ENCODE measurements at regions not wholly inside any gene's neighbourhood (a gene's known extent, or its start where the extent isn't known, plus 50 kb on each side); places are given as distances from the start of the nearest gene placed in this dataset.
A peak's percentile ranks its signal among the peaks of the same experiment; 100 is the strongest.

GRCh38 chr1:234670967-234671626, 61.1 kb upstream of the IRF2BP2 start (continued):
- TF ChIP-seq, protein P1, sequence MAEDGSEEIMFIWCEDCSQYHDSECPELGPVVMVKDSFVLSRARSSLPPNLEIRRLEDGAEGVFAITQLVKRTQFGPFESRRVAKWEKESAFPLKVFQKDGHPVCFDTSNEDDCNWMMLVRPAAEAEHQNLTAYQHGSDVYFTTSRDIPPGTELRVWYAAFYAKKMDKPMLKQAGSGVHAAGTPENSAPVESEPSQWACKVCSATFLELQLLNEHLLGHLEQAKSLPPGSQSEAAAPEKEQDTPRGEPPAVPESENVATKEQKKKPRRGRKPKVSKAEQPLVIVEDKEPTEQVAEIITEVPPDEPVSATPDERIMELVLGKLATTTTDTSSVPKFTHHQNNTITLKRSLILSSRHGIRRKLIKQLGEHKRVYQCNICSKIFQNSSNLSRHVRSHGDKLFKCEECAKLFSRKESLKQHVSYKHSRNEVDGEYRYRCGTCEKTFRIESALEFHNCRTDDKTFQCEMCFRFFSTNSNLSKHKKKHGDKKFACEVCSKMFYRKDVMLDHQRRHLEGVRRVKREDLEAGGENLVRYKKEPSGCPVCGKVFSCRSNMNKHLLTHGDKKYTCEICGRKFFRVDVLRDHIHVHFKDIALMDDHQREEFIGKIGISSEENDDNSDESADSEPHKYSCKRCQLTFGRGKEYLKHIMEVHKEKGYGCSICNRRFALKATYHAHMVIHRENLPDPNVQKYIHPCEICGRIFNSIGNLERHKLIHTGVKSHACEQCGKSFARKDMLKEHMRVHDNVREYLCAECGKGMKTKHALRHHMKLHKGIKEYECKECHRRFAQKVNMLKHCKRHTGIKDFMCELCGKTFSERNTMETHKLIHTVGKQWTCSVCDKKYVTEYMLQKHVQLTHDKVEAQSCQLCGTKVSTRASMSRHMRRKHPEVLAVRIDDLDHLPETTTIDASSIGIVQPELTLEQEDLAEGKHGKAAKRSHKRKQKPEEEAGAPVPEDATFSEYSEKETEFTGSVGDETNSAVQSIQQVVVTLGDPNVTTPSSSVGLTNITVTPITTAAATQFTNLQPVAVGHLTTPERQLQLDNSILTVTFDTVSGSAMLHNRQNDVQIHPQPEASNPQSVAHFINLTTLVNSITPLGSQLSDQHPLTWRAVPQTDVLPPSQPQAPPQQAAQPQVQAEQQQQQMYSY (CRISPR knock-in tag; IDR thresholded peaks at IDR 0.05) = no peak
- TF ChIP-seq ZNF562 (CRISPR knock-in tag; IDR thresholded peaks at IDR 0.05; ENCODE audit: borderline replicate concordance) (no peak), TOPORS (CRISPR knock-in tag; IDR thresholded peaks at IDR 0.05) (no peak), SMAD1 (CRISPR knock-in tag; IDR thresholded peaks at IDR 0.05; ENCODE audit: borderline replicate concordance, low read depth) (no peak), ZFY (CRISPR knock-in tag; IDR thresholded peaks at IDR 0.05) (no peak), TAF1 (CRISPR knock-in tag; IDR thresholded peaks at IDR 0.05) (no peak), ZNF557 (CRISPR knock-in tag; IDR thresholded peaks at IDR 0.05) (no peak), ZNF674 (CRISPR knock-in tag; IDR thresholded peaks at IDR 0.05; ENCODE audit: low read depth) (no peak), SALL2 (CRISPR knock-in tag; IDR thresholded peaks at IDR 0.05) (no peak), ZMYM4 (CRISPR knock-in tag; IDR thresholded peaks at IDR 0.05) (peak; percentile 33; the same call in 1 of the 2 replicates), ZNF160 (CRISPR knock-in tag; IDR thresholded peaks at IDR 0.05) (no peak), FOXK2 (IDR thresholded peaks at IDR 0.05) (no peak), MTF2 (CRISPR knock-in tag; IDR thresholded peaks at IDR 0.05; ENCODE audit: borderline replicate concordance) (no peak), ZKSCAN5 (CRISPR knock-in tag; IDR thresholded peaks at IDR 0.05) (no peak), SIX1 (CRISPR knock-in tag; IDR thresholded peaks at IDR 0.05; ENCODE audit: borderline replicate concordance) (no peak), SNAPC2 (CRISPR knock-in tag; IDR thresholded peaks at IDR 0.05) (no peak), ZSCAN31 (CRISPR knock-in tag; IDR thresholded peaks at IDR 0.05; ENCODE audit: low read depth) (no peak)
- TF ChIP-seq, protein P2, sequence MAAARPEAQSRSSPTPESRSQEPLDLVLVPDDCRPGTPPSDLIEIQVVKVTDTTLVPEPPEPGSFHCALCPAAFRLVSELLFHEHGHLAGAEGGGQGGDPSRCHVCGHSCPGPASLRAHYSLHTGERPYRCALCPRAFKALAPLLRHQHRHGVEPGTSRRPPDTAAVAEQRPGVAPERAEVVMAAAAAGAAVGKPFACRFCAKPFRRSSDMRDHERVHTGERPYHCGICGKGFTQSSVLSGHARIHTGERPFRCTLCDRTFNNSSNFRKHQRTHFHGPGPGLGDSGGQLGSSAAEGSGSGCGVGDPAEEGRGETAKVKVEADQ (CRISPR knock-in tag; IDR thresholded peaks at IDR 0.05; ENCODE audit: borderline replicate concordance) = no peak
- TF ChIP-seq, protein P3, sequence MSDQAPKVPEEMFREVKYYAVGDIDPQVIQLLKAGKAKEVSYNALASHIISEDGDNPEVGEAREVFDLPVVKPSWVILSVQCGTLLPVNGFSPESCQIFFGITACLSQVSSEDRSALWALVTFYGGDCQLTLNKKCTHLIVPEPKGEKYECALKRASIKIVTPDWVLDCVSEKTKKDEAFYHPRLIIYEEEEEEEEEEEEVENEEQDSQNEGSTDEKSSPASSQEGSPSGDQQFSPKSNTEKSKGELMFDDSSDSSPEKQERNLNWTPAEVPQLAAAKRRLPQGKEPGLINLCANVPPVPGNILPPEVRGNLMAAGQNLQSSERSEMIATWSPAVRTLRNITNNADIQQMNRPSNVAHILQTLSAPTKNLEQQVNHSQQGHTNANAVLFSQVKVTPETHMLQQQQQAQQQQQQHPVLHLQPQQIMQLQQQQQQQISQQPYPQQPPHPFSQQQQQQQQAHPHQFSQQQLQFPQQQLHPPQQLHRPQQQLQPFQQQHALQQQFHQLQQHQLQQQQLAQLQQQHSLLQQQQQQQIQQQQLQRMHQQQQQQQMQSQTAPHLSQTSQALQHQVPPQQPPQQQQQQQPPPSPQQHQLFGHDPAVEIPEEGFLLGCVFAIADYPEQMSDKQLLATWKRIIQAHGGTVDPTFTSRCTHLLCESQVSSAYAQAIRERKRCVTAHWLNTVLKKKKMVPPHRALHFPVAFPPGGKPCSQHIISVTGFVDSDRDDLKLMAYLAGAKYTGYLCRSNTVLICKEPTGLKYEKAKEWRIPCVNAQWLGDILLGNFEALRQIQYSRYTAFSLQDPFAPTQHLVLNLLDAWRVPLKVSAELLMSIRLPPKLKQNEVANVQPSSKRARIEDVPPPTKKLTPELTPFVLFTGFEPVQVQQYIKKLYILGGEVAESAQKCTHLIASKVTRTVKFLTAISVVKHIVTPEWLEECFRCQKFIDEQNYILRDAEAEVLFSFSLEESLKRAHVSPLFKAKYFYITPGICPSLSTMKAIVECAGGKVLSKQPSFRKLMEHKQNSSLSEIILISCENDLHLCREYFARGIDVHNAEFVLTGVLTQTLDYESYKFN (CRISPR knock-in tag; conservative IDR thresholded peaks at IDR 0.05) = 0 out of 2 replicates have a peak, but pooled peaks have one; percentile 15
- TF ChIP-seq, protein P4, sequence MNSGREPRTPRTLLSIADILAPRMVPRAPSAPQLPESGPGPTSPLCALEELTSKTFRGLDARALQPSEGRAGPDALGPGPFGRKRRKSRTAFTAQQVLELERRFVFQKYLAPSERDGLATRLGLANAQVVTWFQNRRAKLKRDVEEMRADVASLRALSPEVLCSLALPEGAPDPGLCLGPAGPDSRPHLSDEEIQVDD (CRISPR knock-in tag; IDR thresholded peaks at IDR 0.05; ENCODE audit: borderline replicate concordance) = no peak
